Liver (tissue), 7 donors: ENCODE measurements at regions not wholly inside any gene's neighbourhood (a gene's known extent, or its start where the extent isn't known, plus 50 kb on each side); places are given as distances from the start of the nearest gene placed in this dataset.

ENCODE experiments used
- DNase-seq: peaks from one replicate; pipeline ENCODE4 v3.0.0-alpha.2; 2017; ENCODE audit warnings: low spot score
- H3K27ac ChIP-seq, 2 donors: one replicate each; pipeline ENCODE4 v1.7.0; 2013; ENCODE audit warnings: inconsistent platforms in 2 of 2, low read length in 2 of 2, control low read depth in 1 of 2, low read depth in 1 of 2, mild to moderate bottlenecking in 1 of 2
- H3K27me3 ChIP-seq, 4 donors: one replicate each; pipeline versions ENCODE4 v1.6.1 to v1.7.0; 2013; ENCODE audit warnings: low read length in 3 of 4, inconsistent platforms in 1 of 4, mild to moderate bottlenecking in 1 of 4, moderate library complexity in 1 of 4; ENCODE audit not compliant: control insufficient read depth in 4 of 4, insufficient read depth in 4 of 4
- H3K36me3 ChIP-seq, 4 donors: one replicate each; pipeline versions ENCODE4 v1.6.1 to v1.7.0; 2013; ENCODE audit warnings: low read length in 3 of 4, mild to moderate bottlenecking in 3 of 4, low read depth in 1 of 4, moderate library complexity in 1 of 4; ENCODE audit not compliant: control insufficient read depth in 4 of 4, insufficient read depth in 3 of 4
- H3K4me1 ChIP-seq, 4 donors: one replicate each; pipeline versions ENCODE4 v1.6.1 to v1.7.0; 2013; ENCODE audit warnings: low read length in 3 of 4, mild to moderate bottlenecking in 3 of 4, moderate library complexity in 1 of 4; ENCODE audit not compliant: control insufficient read depth in 4 of 4, insufficient read depth in 4 of 4
- H3K4me3 ChIP-seq, 3 donors: one replicate each; pipeline versions ENCODE4 v1.6.1 to v1.7.0; 2013; ENCODE audit warnings: low read length in 3 of 3, control low read depth in 1 of 3, low read depth in 1 of 3, mild to moderate bottlenecking in 1 of 3
- H3K9ac ChIP-seq, 2 donors: one replicate each; pipeline ENCODE4 v1.7.0; 2013; ENCODE audit warnings: low read length in 2 of 2, mild to moderate bottlenecking in 2 of 2, moderate library complexity in 2 of 2, control low read depth in 1 of 2, low read depth in 1 of 2
- H3K9me3 ChIP-seq, 4 donors: one replicate each; pipeline versions ENCODE4 v1.6.1 to v1.7.0; 2013; ENCODE audit warnings: low read length in 3 of 4; ENCODE audit not compliant: control insufficient read depth in 4 of 4
- EGR1 ChIP-seq, 2 donors: IDR thresholded peaks; 2 replicates each; pipeline ENCODE4 v1.6.1; 2016 to 2018; ENCODE audit warnings: antibody characterized with exemption in 2 of 2, low read depth in 2 of 2
- FOXA1 ChIP-seq: IDR thresholded peaks from 2 replicates; pipeline ENCODE4 v1.6.1; 2016; ENCODE audit warnings: antibody characterized with exemption
- FOXA2 ChIP-seq: IDR thresholded peaks from 2 replicates; pipeline ENCODE4 v1.6.1; 2016; ENCODE audit warnings: antibody characterized with exemption
- GABPA ChIP-seq, 2 donors: IDR thresholded peaks in 1 of 2; conservative IDR thresholded peaks in 1 of 2; 2 replicates each; pipeline ENCODE4 v1.6.1; 2016; ENCODE audit warnings: antibody characterized with exemption in 2 of 2, mild to moderate bottlenecking in 1 of 2, moderate library complexity in 1 of 2
- HNF4A ChIP-seq, 2 donors: conservative IDR thresholded peaks; 2 replicates each; pipeline ENCODE4 v1.6.1; 2016; ENCODE audit warnings: antibody characterized with exemption in 2 of 2, mild to moderate bottlenecking in 2 of 2
- HNF4G ChIP-seq: IDR thresholded peaks from 2 replicates; pipeline ENCODE4 v1.6.1; 2016; ENCODE audit warnings: antibody characterized with exemption
- JUND ChIP-seq, 2 donors: IDR thresholded peaks; 2 replicates each; pipeline ENCODE4 v1.6.1; 2016; ENCODE audit warnings: antibody characterized with exemption in 2 of 2
- MAX ChIP-seq: IDR thresholded peaks from 2 replicates; pipeline ENCODE4 v1.6.1; 2016; ENCODE audit warnings: antibody characterized with exemption
- NR2F2 ChIP-seq: IDR thresholded peaks from 2 replicates; pipeline ENCODE4 v1.6.1; 2016; ENCODE audit warnings: antibody characterized with exemption
- RAD21 ChIP-seq, 2 donors: IDR thresholded peaks; 2 replicates each; pipeline ENCODE4 v1.6.1; 2016; ENCODE audit warnings: antibody characterized with exemption in 2 of 2, mild to moderate bottlenecking in 2 of 2
- REST ChIP-seq: IDR thresholded peaks from 2 replicates; pipeline ENCODE4 v1.6.1; 2016; ENCODE audit warnings: antibody characterized with exemption, mild to moderate bottlenecking
- RXRA ChIP-seq, 2 donors: IDR thresholded peaks; 2 replicates each; pipeline ENCODE4 v1.6.1; 2017 to 2018; ENCODE audit warnings: antibody characterized with exemption in 2 of 2, mild to moderate bottlenecking in 1 of 2
- TAF1 ChIP-seq: conservative IDR thresholded peaks from 2 replicates; pipeline ENCODE4 v1.6.1; 2016; ENCODE audit warnings: antibody characterized with exemption, mild to moderate bottlenecking
- YY1 ChIP-seq: IDR thresholded peaks from 2 replicates; pipeline ENCODE4 v1.6.1; 2016; ENCODE audit warnings: antibody characterized with exemption, mild to moderate bottlenecking
- ZBTB33 ChIP-seq: IDR thresholded peaks from 2 replicates; pipeline ENCODE4 v1.6.1; 2016; ENCODE audit warnings: antibody characterized with exemption
- WGBS: extraction: QIAGEN DNeasy Blood & Tissue Kit; methylation state at CpG from one replicate; pipeline ENCODE4 v1.1.7; 2013; 5-methylcytosine and 5-hydroxymethylcytosine counted together
- donor health status: healthy.
- donor health status: healthy.
- donor health status: healthy.
- donor health status: healthy.

GRCh38 chr13:99703908-99704307 is 202.6 kb downstream of the TM9SF2 start:
- TF ChIP-seq HNF4A (conservative IDR thresholded peaks at IDR 0.05) (no peak), YY1 (no peak), FOXA2 (no peak), MAX (no peak), REST (no peak), RXRA (IDR thresholded peaks at IDR 0.05) (no peak), RAD21 (IDR thresholded peaks at IDR 0.05) (no peak), NR2F2 (no peak), ZBTB33 (no peak), TAF1 (no peak), JUND (IDR thresholded peaks at IDR 0.05) (no peak), FOXA1 (no peak)
- H3K27ac ChIP-seq: no peak overlapping the region
- peaks cover 0 to 5% (median 2%) of the 10 kb centered on the region in 4 donors for H3K4me1 ChIP-seq
- no peaks in the 10 kb centered on the region for H3K9me3 ChIP-seq
- no peak overlapping the region for H3K4me3 ChIP-seq
- no peak for DNase-seq
- no peak overlapping the region for H3K9ac ChIP-seq
- no peaks in the 10 kb centered on the region for H3K27me3 ChIP-seq
- peaks cover 0 to 2% (median 0%) of the 10 kb centered on the region in 4 donors for H3K36me3 ChIP-seq

- Histone ChIP-seq H3K9me3 (no peaks in the 10 kb centered on the region), H3K27ac (no peak overlapping the region), H3K9ac (no peak overlapping the region), H3K4me1 (peaks cover 0 to 5% (median 2%) of the 10 kb centered on the region in 4 donors), H3K27me3 (no peaks in the 10 kb centered on the region), H3K4me3 (no peak overlapping the region), H3K36me3 (peaks cover 0 to 2% (median 0%) of the 10 kb centered on the region in 4 donors)
- DNase-seq: no peak
- no peak for TF ChIP-seq MAX
- no peak for TF ChIP-seq TAF1
- no peak for TF ChIP-seq NR2F2
- no peak for TF ChIP-seq GABPA (IDR thresholded peaks at IDR 0.05 in 1 of 2, conservative IDR thresholded peaks at IDR 0.05 in 1 of 2)
- TF ChIP-seq HNF4G: no peak
- TF ChIP-seq EGR1 (IDR thresholded peaks at IDR 0.05; ENCODE audit: low read depth in 2 of 2): no peak
- no peak for TF ChIP-seq FOXA2
- 77% methylated on average over 9 of the region's 9 CpGs for WGBS
These were observed 201.5 kb downstream of the TM9SF2 start for GRCh38 chr13:99702687-99703319.
